Uterus (tissue), 2 donors: ENCODE measurements at regions not wholly inside any gene's neighbourhood (a gene's known extent, or its start where the extent isn't known, plus 50 kb on each side); places are given as distances from the start of the nearest gene placed in this dataset.

Experiments
- CTCF ChIP-seq, 4 experiments: fragments of 200-600 bp in 2 of 4; fragments of 450-650 bp in 2 of 4; sonication (generic) in 2 of 4; IDR thresholded peaks; one replicate each; pipeline ENCODE4 v1.5.1; 2016 to 2019; ENCODE audit warnings: antibody characterized with exemption in 4 of 4, mild to moderate bottlenecking in 2 of 4, moderate library complexity in 1 of 4
- POLR2A ChIP-seq, 2 donors: fragments of 450-650 bp; IDR thresholded peaks; one replicate each; pipeline ENCODE4 v1.6.1; 2016; ENCODE audit warnings: antibody characterized with exemption in 2 of 2, mild to moderate bottlenecking in 1 of 2, moderate library complexity in 1 of 2

- no peak for TF ChIP-seq CTCF (IDR thresholded peaks at IDR 0.05)
- no peak for TF ChIP-seq POLR2A (IDR thresholded peaks at IDR 0.05)
Measured at GRCh38 chr1:193443886-193444285, 257.5 kb upstream of the B3GALT2 start.
